OCI-LY7 (cell line): ENCODE measurements at regions not wholly inside any gene's neighbourhood (a gene's known extent, or its start where the extent isn't known, plus 50 kb on each side); places are given as distances from the start of the nearest gene placed in this dataset.

Source experiments
- BruUV-seq: library from RNA; stranded (reverse); fragments of 400-500 nt; replicated peaks from 2 replicates; lab custom pipeline; 2021; lab: Mats Ljungman, UMichigan
- CTCF ChIA-PET: fragments of 300-600 bp; sonication (Branson Sonifier 250); formaldehyde crosslinking; loops from one replicate; lab custom pipeline; 2022; ENCODE audit warnings: antibody characterized with exemption; ENCODE audit not compliant: unreplicated experiment; lab: Charles Lee
- POLR2A ChIA-PET: fragments of 300-600 bp; sonication (Branson Sonifier 250); formaldehyde crosslinking; loops from one replicate; lab custom pipeline; 2022; ENCODE audit warnings: antibody characterized with exemption; lab: Charles Lee
- DNase-seq: peaks from one replicate; pipeline ENCODE4 v3.0.0-alpha.2; 2015; ENCODE audit warnings: low spot score
- H2AFZ ChIP-seq: fragments of 200-600 bp; sonication (generic), shearing (Covaris generic); 2 replicates; pipeline ENCODE4 v1.6.1; 2014; ENCODE audit warnings: mild to moderate bottlenecking, antibody characterized with exemption, low read length, moderate library complexity
- H3K27ac ChIP-seq: fragments of 200-600 bp; sonication (generic); 2 replicates; pipeline ENCODE4 v1.5.1; 2014; ENCODE audit warnings: mixed run types, low read depth, mild to moderate bottlenecking, moderate library complexity, low read length, inconsistent platforms; ENCODE audit not compliant: poor library complexity, severe bottlenecking
- H3K36me3 ChIP-seq: fragments of 200-600 bp; sonication (generic); 2 replicates; pipeline ENCODE4 v1.6.1; 2014; ENCODE audit warnings: mild to moderate bottlenecking, antibody characterized with exemption, low read length, moderate library complexity, mixed read lengths; ENCODE audit not compliant: insufficient read depth
- H3K4me1 ChIP-seq: fragments of 200-600 bp; sonication (generic); 2 replicates; pipeline ENCODE4 v1.5.1; 2014; ENCODE audit warnings: mild to moderate bottlenecking, low read length; ENCODE audit not compliant: insufficient read depth, poor library complexity, severe bottlenecking
- H3K4me2 ChIP-seq: fragments of 200-600 bp; sonication (generic); 2 replicates; pipeline ENCODE4 v1.6.1; 2014; ENCODE audit warnings: mild to moderate bottlenecking, low read length
- H3K4me3 ChIP-seq: fragments of 200-600 bp; sonication (generic); 2 replicates; pipeline ENCODE4 v1.5.1; 2014; ENCODE audit warnings: mild to moderate bottlenecking, low read depth, low read length; ENCODE audit not compliant: poor library complexity, severe bottlenecking
- H3K79me2 ChIP-seq: fragments of 200-600 bp; sonication (generic); 2 replicates; pipeline ENCODE4 v1.6.1; 2016; ENCODE audit warnings: low read depth, mild to moderate bottlenecking, low read length, moderate library complexity, mixed read lengths; ENCODE audit not compliant: insufficient read depth
- H3K9me2 ChIP-seq: fragments of 200-600 bp; sonication (generic); 2 replicates; pipeline ENCODE4 v1.6.1; 2016; ENCODE audit warnings: mild to moderate bottlenecking, low read length, mixed read lengths; ENCODE audit not compliant: insufficient read depth
- H3K9me3 ChIP-seq: fragments of 200-600 bp; sonication (generic); 2 replicates; pipeline ENCODE4 v1.6.1; 2014; ENCODE audit warnings: mild to moderate bottlenecking, mixed run types, low read length, mixed read lengths
- H4K20me1 ChIP-seq: fragments of 200-600 bp; sonication (generic); 2 replicates; pipeline ENCODE4 v1.6.1; 2014; ENCODE audit warnings: mild to moderate bottlenecking, antibody characterized with exemption, low read length, moderate library complexity, mixed read lengths; ENCODE audit not compliant: insufficient read depth
- EZH2phosphoT487 ChIP-seq: fragments of 200-600 bp; sonication (generic); IDR thresholded peaks from 2 replicates; pipeline ENCODE4 v1.6.1; 2018; ENCODE audit warnings: low read depth, borderline replicate concordance, mild to moderate bottlenecking, mixed run types, antibody characterized with exemption, low read length, moderate library complexity, mixed read lengths
- intact Hi-C: fragments of 100-400 bp; cut with micrococcal nuclease; formaldehyde crosslinking; loops from one replicate; pipeline ENCODE4 v1.10.0; 2022; ENCODE audit not compliant: unreplicated experiment
- TF ChIP-seq, protein P1 (sequence below): fragments of 200-600 bp; sonication (generic); conservative IDR thresholded peaks from 2 replicates; pipeline ENCODE4 v1.5.1; 2014; ENCODE audit warnings: mild to moderate bottlenecking, antibody characterized with exemption, low read length, moderate library complexity, mixed read lengths

DNA sequence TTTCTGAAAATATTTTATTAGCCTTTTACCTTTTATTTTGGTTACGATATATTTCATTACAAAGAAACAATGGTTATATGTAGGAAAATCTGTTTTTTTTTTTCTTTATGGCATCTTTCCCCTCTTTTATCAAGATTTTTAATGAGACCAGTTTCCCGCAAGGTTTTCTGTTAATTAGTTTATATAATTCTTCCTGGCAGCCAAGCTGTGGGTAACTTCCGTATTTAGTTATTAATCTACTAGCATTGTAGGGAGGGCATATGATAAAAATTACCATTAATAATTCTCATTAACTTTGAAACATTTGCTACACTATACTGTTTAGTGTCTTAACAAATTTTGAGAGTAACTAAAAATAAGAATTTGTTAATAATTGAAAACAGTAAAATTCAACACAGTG is 181.1 kb upstream of the GPRIN3 start:
- ChIA-PET CTCF (no interaction called here), POLR2A (no interaction called here)
- Histone ChIP-seq H2AFZ (no peak overlapping the region), H3K27ac (no peak overlapping the region), H3K9me2 (no peaks in the 10 kb centered on the region), H4K20me1 (no peaks in the 10 kb centered on the region), H3K4me2 (no peak overlapping the region), H3K79me2 (no peaks in the 10 kb centered on the region), H3K9me3 (no peaks in the 10 kb centered on the region), H3K4me3 (no peak overlapping the region), H3K4me1 (no peaks in the 10 kb centered on the region), H3K36me3 (no peaks in the 10 kb centered on the region)
- no peak for TF ChIP-seq EZH2phosphoT487
- TF ChIP-seq, protein P1, sequence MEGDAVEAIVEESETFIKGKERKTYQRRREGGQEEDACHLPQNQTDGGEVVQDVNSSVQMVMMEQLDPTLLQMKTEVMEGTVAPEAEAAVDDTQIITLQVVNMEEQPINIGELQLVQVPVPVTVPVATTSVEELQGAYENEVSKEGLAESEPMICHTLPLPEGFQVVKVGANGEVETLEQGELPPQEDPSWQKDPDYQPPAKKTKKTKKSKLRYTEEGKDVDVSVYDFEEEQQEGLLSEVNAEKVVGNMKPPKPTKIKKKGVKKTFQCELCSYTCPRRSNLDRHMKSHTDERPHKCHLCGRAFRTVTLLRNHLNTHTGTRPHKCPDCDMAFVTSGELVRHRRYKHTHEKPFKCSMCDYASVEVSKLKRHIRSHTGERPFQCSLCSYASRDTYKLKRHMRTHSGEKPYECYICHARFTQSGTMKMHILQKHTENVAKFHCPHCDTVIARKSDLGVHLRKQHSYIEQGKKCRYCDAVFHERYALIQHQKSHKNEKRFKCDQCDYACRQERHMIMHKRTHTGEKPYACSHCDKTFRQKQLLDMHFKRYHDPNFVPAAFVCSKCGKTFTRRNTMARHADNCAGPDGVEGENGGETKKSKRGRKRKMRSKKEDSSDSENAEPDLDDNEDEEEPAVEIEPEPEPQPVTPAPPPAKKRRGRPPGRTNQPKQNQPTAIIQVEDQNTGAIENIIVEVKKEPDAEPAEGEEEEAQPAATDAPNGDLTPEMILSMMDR, result no peak
- DNase-seq, result no peak
- intact Hi-C loops, result no loop called here
- BruUV-seq, result no TSS peak

DNA sequence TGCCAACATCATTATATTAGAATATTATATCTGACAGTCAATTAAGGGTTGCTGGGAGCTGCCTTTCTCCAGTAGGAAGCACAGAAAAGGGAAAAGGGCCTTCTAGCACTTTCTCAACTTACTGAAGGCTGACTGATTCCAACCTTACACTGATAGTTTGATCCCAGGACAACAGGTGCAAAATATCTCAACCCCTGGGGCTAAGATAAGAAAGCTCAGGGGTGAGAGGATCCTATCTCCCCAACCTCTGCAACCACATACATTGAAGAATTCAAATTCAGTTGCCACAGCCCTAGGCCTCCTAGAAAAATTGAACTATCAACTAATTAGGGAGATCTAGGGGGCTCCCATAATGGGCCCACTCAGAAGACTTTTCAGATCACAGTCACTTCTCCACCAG is 179.1 kb upstream of the GPRIN3 start:
- DNase-seq, result no peak
- POLR2A ChIA-PET, result interaction anchor here (0.6 kb wide), 1 partner anchor 407 kb away, joined by 6 read pairs; no protein-coding TSS in a partner anchor
- Histone ChIP-seq H4K20me1 (no peaks in the 10 kb centered on the region), H3K4me1 (no peaks in the 10 kb centered on the region), H3K27ac (no peak overlapping the region), H3K36me3 (no peaks in the 10 kb centered on the region), H3K79me2 (no peaks in the 10 kb centered on the region), H3K4me3 (no peak overlapping the region), H3K9me3 (no peaks in the 10 kb centered on the region), H2AFZ (no peak overlapping the region), H3K9me2 (no peaks in the 10 kb centered on the region), H3K4me2 (no peak overlapping the region)
- BruUV-seq, result no TSS peak
- TF ChIP-seq EZH2phosphoT487, result no peak
- TF ChIP-seq, protein P1, result no peak
- CTCF ChIA-PET, result no interaction called here
- intact Hi-C loops, result no loop called here

DNA sequence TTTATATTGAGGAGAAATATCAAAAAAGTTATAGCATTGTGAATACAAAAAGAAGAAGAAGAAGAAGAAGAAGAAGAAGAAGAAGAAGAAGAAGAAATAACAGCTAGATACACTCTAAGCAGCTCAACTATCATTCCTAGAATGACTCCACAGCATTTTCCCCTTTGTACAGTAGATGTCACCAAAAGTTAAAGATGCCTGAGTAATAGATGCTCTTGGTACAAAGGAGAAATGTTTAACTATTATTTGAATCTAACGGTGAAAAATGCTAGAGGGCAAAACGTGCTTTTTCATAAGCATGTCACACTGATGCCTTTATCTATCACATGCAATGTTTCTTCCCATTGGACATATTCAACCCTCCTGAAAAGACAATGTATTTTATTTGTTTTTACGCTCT is 178.4 kb upstream of the GPRIN3 start:
- Histone ChIP-seq H3K4me3 (no peak overlapping the region), H2AFZ (no peak overlapping the region), H3K79me2 (no peaks in the 10 kb centered on the region), H3K36me3 (no peaks in the 10 kb centered on the region), H3K9me3 (no peaks in the 10 kb centered on the region), H3K9me2 (no peaks in the 10 kb centered on the region), H4K20me1 (no peaks in the 10 kb centered on the region), H3K4me2 (no peak overlapping the region), H3K27ac (no peak overlapping the region), H3K4me1 (no peaks in the 10 kb centered on the region)
- TF ChIP-seq EZH2phosphoT487, result no peak
- TF ChIP-seq, protein P1, result 0 out of 2 replicates have a peak, but pooled peaks have one; percentile 30
- intact Hi-C loops, result no loop called here
- no TSS peak for BruUV-seq
- ChIA-PET CTCF (no interaction called here), POLR2A (interaction anchor here (0.6 kb wide), 1 partner anchor 757 kb away, joined by 4 read pairs; no protein-coding TSS in a partner anchor)
- no peak for DNase-seq
